Calu3 (cell line): ENCODE measurements at regions not wholly inside any gene's neighbourhood (a gene's known extent, or its start where the extent isn't known, plus 50 kb on each side); places are given as distances from the start of the nearest gene placed in this dataset.

Source experiments
- BruUV-seq: library from RNA; stranded (reverse); fragments of 400-500 nt; replicated peaks from 2 replicates; lab custom pipeline; 2021; lab: Mats Ljungman, UMichigan
- CTCF ChIA-PET: fragments of 300-600 bp; sonication (Branson Sonifier 250); formaldehyde crosslinking; loops from one replicate; lab custom pipeline; 2022; ENCODE audit warnings: antibody characterized with exemption; lab: Charles Lee
- DNase-seq: peaks from one replicate; pipeline ENCODE4 v3.0.0; 2022
- H3K27ac Mint-ChIP-seq: one replicate; pipeline ENCODE4 v1.8.0; 2022; ENCODE audit warnings: mixed read lengths; ENCODE audit not compliant: unreplicated experiment
- H3K27me3 Mint-ChIP-seq: one replicate; pipeline ENCODE4 v1.8.0; 2022; ENCODE audit warnings: mixed read lengths; ENCODE audit not compliant: unreplicated experiment
- H3K36me3 Mint-ChIP-seq: one replicate; pipeline ENCODE4 v1.8.0; 2022; ENCODE audit warnings: mild to moderate bottlenecking, moderate library complexity, mixed read lengths; ENCODE audit not compliant: insufficient read depth, unreplicated experiment
- H3K4me1 Mint-ChIP-seq: one replicate; pipeline ENCODE4 v1.8.0; 2022; ENCODE audit warnings: mild to moderate bottlenecking, low read depth, mixed read lengths; ENCODE audit not compliant: unreplicated experiment
- H3K4me3 Mint-ChIP-seq: one replicate; pipeline ENCODE4 v1.8.0; 2022; ENCODE audit warnings: mild to moderate bottlenecking, low read depth, moderate library complexity, mixed read lengths; ENCODE audit not compliant: unreplicated experiment
- H3K9me3 Mint-ChIP-seq: one replicate; pipeline ENCODE4 v1.8.0; 2022; ENCODE audit warnings: low read depth, mixed read lengths; ENCODE audit not compliant: unreplicated experiment
- CTCF ChIP-seq: fragments of 200-600 bp; IDR thresholded peaks from one replicate; pipeline ENCODE4 v1.8.0; 2022; ENCODE audit warnings: antibody characterized with exemption; ENCODE audit not compliant: unreplicated experiment
- intact Hi-C: fragments of 100-400 bp; cut with micrococcal nuclease; formaldehyde crosslinking; loops from one replicate; pipeline ENCODE4 v1.10.0; 2022; ENCODE audit not compliant: unreplicated experiment

GRCh38 chr10:94103801-94104221, 110.1 kb downstream of the PLCE1 start:
- H3K4me3 Mint-ChIP-seq = no peak overlapping the region
- no peaks in the 10 kb centered on the region for H3K4me1 Mint-ChIP-seq
- no peak for DNase-seq
- no peaks in the 10 kb centered on the region for H3K36me3 Mint-ChIP-seq
- CTCF ChIA-PET = no interaction called here
- BruUV-seq = no TSS peak
- no peaks in the 10 kb centered on the region for H3K9me3 Mint-ChIP-seq
- no peak for TF ChIP-seq CTCF
- peaks cover 65% of the 10 kb centered on the region for H3K27me3 Mint-ChIP-seq
- no peak overlapping the region for H3K27ac Mint-ChIP-seq
- intact Hi-C loops = no loop called here

- CTCF ChIA-PET = no interaction called here
- Mint-ChIP-seq H3K4me3 (no peak overlapping the region), H3K9me3 (no peaks in the 10 kb centered on the region), H3K36me3 (no peaks in the 10 kb centered on the region), H3K27ac (no peak overlapping the region), H3K27me3 (peaks cover 60% of the 10 kb centered on the region), H3K4me1 (no peaks in the 10 kb centered on the region)
- TF ChIP-seq CTCF = no peak
- no peak for DNase-seq
- BruUV-seq = no TSS peak
- intact Hi-C loops = no loop called here
Measured at GRCh38 chr10:94104316-94105000, 110.7 kb downstream of the PLCE1 start.

- TF ChIP-seq CTCF = no peak
- intact Hi-C loops = no loop called here
- Mint-ChIP-seq H3K4me1 (no peaks in the 10 kb centered on the region), H3K27me3 (peaks cover 53% of the 10 kb centered on the region), H3K4me3 (no peak overlapping the region), H3K9me3 (no peaks in the 10 kb centered on the region), H3K27ac (no peak overlapping the region), H3K36me3 (no peaks in the 10 kb centered on the region)
- BruUV-seq = no TSS peak
- no peak for DNase-seq
- CTCF ChIA-PET = no interaction called here
Measured at GRCh38 chr10:94105226-94105625, 111.5 kb downstream of the PLCE1 start.

- BruUV-seq = no TSS peak
- intact Hi-C loops = no loop called here
Measured at GRCh38 chr10:94107191-94107590, 113.5 kb downstream of the PLCE1 start.

More at GRCh38 chr10:94107191-94107590, 113.5 kb downstream of the PLCE1 start:
- no peaks in the 10 kb centered on the region for H3K9me3 Mint-ChIP-seq
- H3K27me3 Mint-ChIP-seq = peaks cover 33% of the 10 kb centered on the region
- H3K27ac Mint-ChIP-seq = no peak overlapping the region
- H3K4me3 Mint-ChIP-seq = no peak overlapping the region
- CTCF ChIA-PET = no interaction called here
- no peak for TF ChIP-seq CTCF
- no peaks in the 10 kb centered on the region for H3K4me1 Mint-ChIP-seq
- H3K36me3 Mint-ChIP-seq = no peaks in the 10 kb centered on the region
- DNase-seq = no peak
